ENCODE measurements at regions not wholly inside any gene's neighbourhood (a gene's known extent, or its start where the extent isn't known, plus 50 kb on each side); places are given as distances from the start of the nearest gene placed in this dataset.

DNA sequence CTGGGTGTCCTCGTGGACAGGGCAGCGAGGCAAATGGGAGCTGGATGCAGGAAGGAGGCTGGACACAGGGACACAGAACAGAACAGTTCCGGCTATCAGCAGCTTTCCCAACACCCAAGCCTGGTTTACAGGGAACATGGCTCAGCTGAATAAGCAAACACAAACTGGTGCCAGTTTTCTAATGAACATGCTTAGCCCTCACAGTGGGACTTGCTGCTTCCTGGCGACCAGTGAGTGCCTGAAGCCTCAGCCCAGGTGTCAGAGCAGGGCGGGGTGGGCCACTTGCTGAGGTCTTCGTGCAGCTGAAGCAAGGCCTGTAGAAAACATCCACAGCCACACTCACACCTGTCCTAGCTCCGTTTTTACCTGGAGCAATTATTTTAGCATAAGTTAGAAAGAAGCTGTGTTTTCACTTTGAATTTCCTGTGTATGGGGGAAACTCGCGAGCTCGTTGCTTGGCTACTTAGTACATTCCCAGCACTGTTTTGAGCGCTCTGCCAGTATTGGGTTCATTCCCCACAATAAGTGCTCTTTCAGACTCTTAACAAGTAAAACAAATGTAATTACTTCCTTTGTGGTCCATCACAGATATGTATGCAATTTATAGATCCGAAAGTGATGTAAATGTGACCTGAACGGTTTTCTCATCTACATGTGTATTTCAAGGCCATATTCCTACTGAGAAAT lies 261.2 kb upstream of the SHH start:
- H3K9me3 ChIP-seq (ENCODE audit: control insufficient read depth, insufficient read depth, low read length), result no peaks in the 10 kb centered on the region
- no peaks in the 10 kb centered on the region for H3K36me3 ChIP-seq (ENCODE audit: control insufficient read depth, insufficient read depth, low read length)
- intact Hi-C loops (cut with micrococcal nuclease), result no loop called here
- no peaks in the 10 kb centered on the region for H3K9me3 Mint-ChIP-seq
- H3K27me3 Mint-ChIP-seq (ENCODE audit: low read depth in 2 of 2), result no peaks in the 10 kb centered on the region
- H3K27ac Mint-ChIP-seq, result no peak overlapping the region
- 85% methylated on average over 12 of the region's 13 CpGs for WGBS (ENCODE audit: insufficient coverage)
- no peak overlapping the region for H3K4me3 Mint-ChIP-seq
- H3K4me3 ChIP-seq (ENCODE audit: low read length), result no peak overlapping the region
- DNase-seq (no peak), ATAC-seq (no peak)
- H3K36me3 Mint-ChIP-seq, result no peaks in the 10 kb centered on the region
- no peak overlapping the region for H3K27ac ChIP-seq (ENCODE audit: low read length)
- H3K4me1 ChIP-seq (ENCODE audit: control insufficient read depth, insufficient read depth, low read length), result no peaks in the 10 kb centered on the region
- H3K27me3 ChIP-seq (ENCODE audit: control insufficient read depth, insufficient read depth, low read length), result no peaks in the 10 kb centered on the region
- no peaks in the 10 kb centered on the region for H3K4me1 Mint-ChIP-seq
- TF ChIP-seq, protein P1, sequence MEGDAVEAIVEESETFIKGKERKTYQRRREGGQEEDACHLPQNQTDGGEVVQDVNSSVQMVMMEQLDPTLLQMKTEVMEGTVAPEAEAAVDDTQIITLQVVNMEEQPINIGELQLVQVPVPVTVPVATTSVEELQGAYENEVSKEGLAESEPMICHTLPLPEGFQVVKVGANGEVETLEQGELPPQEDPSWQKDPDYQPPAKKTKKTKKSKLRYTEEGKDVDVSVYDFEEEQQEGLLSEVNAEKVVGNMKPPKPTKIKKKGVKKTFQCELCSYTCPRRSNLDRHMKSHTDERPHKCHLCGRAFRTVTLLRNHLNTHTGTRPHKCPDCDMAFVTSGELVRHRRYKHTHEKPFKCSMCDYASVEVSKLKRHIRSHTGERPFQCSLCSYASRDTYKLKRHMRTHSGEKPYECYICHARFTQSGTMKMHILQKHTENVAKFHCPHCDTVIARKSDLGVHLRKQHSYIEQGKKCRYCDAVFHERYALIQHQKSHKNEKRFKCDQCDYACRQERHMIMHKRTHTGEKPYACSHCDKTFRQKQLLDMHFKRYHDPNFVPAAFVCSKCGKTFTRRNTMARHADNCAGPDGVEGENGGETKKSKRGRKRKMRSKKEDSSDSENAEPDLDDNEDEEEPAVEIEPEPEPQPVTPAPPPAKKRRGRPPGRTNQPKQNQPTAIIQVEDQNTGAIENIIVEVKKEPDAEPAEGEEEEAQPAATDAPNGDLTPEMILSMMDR (IDR thresholded peaks at IDR 0.05), result no peak

DNA sequence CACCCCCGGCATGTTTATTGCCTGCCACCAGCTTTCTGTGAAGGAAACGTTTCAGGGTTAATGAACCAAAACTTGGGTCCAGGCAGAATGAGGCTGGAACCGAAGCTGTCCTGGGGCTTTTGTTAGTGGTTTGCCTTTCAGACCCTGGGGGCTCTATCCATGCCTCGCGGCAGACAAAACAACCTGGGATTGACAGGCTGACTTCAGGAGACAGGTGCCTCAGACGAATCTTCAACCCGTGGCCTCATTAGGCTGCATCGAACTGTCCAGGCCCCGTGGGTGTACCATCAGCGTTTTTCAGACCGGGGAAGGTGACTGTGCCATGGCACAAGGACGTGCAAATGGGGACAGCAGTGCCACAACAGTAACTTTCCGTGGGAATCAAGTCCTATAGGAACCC lies 259.3 kb upstream of the SHH start:
- H3K4me1 ChIP-seq (ENCODE audit: control insufficient read depth, insufficient read depth, low read length), result no peaks in the 10 kb centered on the region
- Mint-ChIP-seq H3K4me3 (no peak overlapping the region), H3K4me1 (no peaks in the 10 kb centered on the region), H3K9me3 (no peaks in the 10 kb centered on the region), H3K36me3 (no peaks in the 10 kb centered on the region), H3K27me3 (ENCODE audit: low read depth in 2 of 2) (peaks cover 0 to 6% of the 10 kb centered on the region in 2 donors), H3K27ac (no peak overlapping the region)
- WGBS (ENCODE audit: insufficient coverage), result 85% methylated on average over 13 of the region's 13 CpGs
- no peaks in the 10 kb centered on the region for H3K27me3 ChIP-seq (ENCODE audit: control insufficient read depth, insufficient read depth, low read length)
- no peak for DNase-seq
- TF ChIP-seq, protein P1 (IDR thresholded peaks at IDR 0.05), result no peak
- no peak for ATAC-seq
- no peak overlapping the region for H3K4me3 ChIP-seq (ENCODE audit: low read length)
- H3K27ac ChIP-seq (ENCODE audit: low read length), result no peak overlapping the region
- no peaks in the 10 kb centered on the region for H3K36me3 ChIP-seq (ENCODE audit: control insufficient read depth, insufficient read depth, low read length)
- H3K9me3 ChIP-seq (ENCODE audit: control insufficient read depth, insufficient read depth, low read length), result no peaks in the 10 kb centered on the region
- intact Hi-C loops (cut with micrococcal nuclease), result no loop called here

DNA sequence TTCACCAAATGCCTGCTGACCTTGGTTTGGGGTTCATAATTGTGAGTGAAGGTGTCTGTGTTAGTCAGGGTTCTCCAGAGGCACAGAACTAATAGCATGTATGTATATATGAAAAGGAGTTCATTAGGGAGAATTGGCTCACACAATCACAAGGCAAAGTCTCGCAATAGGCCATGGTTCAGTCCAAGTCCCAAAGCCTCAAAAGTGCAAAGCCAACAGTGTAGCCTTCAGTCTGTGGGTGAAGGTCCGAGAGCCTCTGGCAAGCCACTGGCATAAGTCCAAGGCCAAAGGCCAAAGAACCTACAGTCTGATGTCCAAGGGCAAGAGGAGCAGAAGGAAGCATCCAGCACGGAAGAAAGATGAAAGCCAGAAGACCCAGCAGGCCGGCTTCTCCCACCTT lies 257.6 kb upstream of the SHH start:
- no peak overlapping the region for H3K27ac ChIP-seq (ENCODE audit: low read length)
- Mint-ChIP-seq H3K4me1 (no peaks in the 10 kb centered on the region), H3K36me3 (no peaks in the 10 kb centered on the region), H3K27ac (no peak overlapping the region), H3K27me3 (ENCODE audit: low read depth in 2 of 2) (peaks cover 0 to 8% of the 10 kb centered on the region in 2 donors), H3K9me3 (no peaks in the 10 kb centered on the region), H3K4me3 (no peak overlapping the region)
- 93% methylated on average over 4 of the region's 4 CpGs for WGBS (ENCODE audit: insufficient coverage)
- no peak for ATAC-seq
- H3K36me3 ChIP-seq (ENCODE audit: control insufficient read depth, insufficient read depth, low read length), result no peaks in the 10 kb centered on the region
- no peak for DNase-seq
- H3K27me3 ChIP-seq (ENCODE audit: control insufficient read depth, insufficient read depth, low read length), result no peaks in the 10 kb centered on the region
- intact Hi-C loops (cut with micrococcal nuclease), result no loop called here
- TF ChIP-seq, protein P1 (IDR thresholded peaks at IDR 0.05), result no peak
- H3K4me1 ChIP-seq (ENCODE audit: control insufficient read depth, insufficient read depth, low read length), result no peaks in the 10 kb centered on the region
- no peaks in the 10 kb centered on the region for H3K9me3 ChIP-seq (ENCODE audit: control insufficient read depth, insufficient read depth, low read length)
- H3K4me3 ChIP-seq (ENCODE audit: low read length), result no peak overlapping the region

DNA sequence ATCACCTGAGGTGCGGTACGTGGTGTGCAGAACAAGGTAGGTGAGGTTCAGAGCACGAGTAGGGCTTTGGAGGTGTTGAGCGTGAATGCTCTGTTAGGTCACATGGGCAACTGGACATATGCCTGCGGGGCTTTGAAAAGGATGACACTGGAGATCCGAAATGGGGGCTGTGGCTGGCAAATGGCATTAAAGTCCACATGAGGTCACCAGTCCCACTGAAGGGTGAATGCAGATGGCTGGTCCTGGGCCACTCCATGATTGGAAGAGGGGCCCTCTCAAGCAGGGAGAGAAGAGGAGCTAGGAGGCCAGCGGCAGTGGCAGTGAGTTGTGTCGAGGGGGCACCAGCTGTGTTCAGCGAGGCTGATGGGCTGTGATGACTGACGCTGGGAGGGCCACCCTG lies 254.9 kb upstream of the SHH start:
- Histone ChIP-seq H3K9me3 (ENCODE audit: control insufficient read depth, insufficient read depth, low read length) (no peaks in the 10 kb centered on the region), H3K4me1 (ENCODE audit: control insufficient read depth, insufficient read depth, low read length) (no peaks in the 10 kb centered on the region), H3K4me3 (ENCODE audit: low read length) (no peak overlapping the region), H3K27me3 (ENCODE audit: control insufficient read depth, insufficient read depth, low read length) (no peaks in the 10 kb centered on the region), H3K27ac (ENCODE audit: low read length) (no peak overlapping the region), H3K36me3 (ENCODE audit: control insufficient read depth, insufficient read depth, low read length) (no peaks in the 10 kb centered on the region)
- ATAC-seq (no peak), DNase-seq (no peak)
- no peak overlapping the region for H3K4me3 Mint-ChIP-seq
- no peaks in the 10 kb centered on the region for H3K9me3 Mint-ChIP-seq
- WGBS (ENCODE audit: insufficient coverage), result 91% methylated on average over 10 of the region's 10 CpGs
- intact Hi-C loops (cut with micrococcal nuclease), result no loop called here
- TF ChIP-seq, protein P1 (IDR thresholded peaks at IDR 0.05), result no peak
- no peaks in the 10 kb centered on the region for H3K4me1 Mint-ChIP-seq
- no peaks in the 10 kb centered on the region for H3K36me3 Mint-ChIP-seq
- no peak overlapping the region for H3K27ac Mint-ChIP-seq
- peaks cover 0 to 8% of the 10 kb centered on the region in 2 donors for H3K27me3 Mint-ChIP-seq (ENCODE audit: low read depth in 2 of 2)

Measured in natural killer cell (primary cell).